GM12892 (cell line): ENCODE measurements at regions not wholly inside any gene's neighbourhood (a gene's known extent, or its start where the extent isn't known, plus 50 kb on each side); places are given as distances from the start of the nearest gene placed in this dataset.

ENCODE experiments used
- POLR2A ChIP-seq: IDR thresholded peaks from 2 replicates; pipeline ENCODE4 v1.6.1; 2011; ENCODE audit warnings: low read depth, low read length, control low read depth
- POLR2AphosphoS5 ChIP-seq: IDR thresholded peaks from 2 replicates; pipeline ENCODE4 v1.6.1; 2011; ENCODE audit warnings: low read depth, low read length, control low read depth
- TAF1 ChIP-seq: IDR thresholded peaks from 2 replicates; pipeline ENCODE4 v1.6.1; 2011; ENCODE audit warnings: low read depth, mild to moderate bottlenecking, control low read depth, low read length, borderline replicate concordance

DNA sequence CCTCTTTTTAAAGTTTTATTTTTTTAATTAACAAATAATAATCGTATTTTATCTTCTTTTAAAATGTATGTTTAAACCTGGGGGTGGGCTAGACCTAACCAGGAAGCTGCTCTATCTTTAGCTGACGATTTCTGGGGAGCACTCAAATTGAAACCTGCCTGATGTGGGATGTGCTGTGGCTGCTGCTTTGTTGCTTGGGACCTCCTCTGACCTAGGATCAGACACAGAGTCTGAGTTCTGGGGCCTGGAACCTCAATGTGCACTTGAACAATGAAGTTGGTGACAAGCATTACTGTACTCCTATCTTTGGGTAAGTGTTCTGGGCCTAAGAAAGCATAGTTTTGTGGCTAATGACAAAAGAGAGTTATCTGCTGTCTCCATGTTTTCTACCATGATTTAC, 386.7 kb downstream of the DAD1 start:
- no peak for TF ChIP-seq POLR2A
- TF ChIP-seq POLR2AphosphoS5, result no peak
- TF ChIP-seq TAF1, result no peak
